ENCODE measurements at regions not wholly inside any gene's neighbourhood (a gene's known extent, or its start where the extent isn't known, plus 50 kb on each side); places are given as distances from the start of the nearest gene placed in this dataset.

DNA sequence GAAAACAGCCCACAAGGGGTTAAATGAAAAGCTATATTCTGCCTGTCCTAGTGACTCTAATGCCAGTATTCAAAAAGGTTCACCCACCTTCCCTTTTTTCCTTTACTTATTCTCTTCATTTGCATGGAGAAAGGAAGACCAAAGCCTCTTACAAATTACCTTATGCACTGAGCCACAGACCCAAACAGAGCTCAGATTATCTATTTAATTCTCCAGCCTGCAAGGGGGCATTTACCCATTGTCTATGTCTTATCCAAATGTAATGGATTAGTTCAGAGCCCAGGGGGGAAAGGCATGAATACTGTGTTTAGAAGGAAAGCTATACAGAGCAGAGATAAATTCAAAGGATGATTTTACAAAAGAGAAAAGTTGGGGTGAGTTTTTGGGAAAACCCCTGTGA, 388.5 kb downstream of the OMA1 start:
- TF ChIP-seq, protein P1, sequence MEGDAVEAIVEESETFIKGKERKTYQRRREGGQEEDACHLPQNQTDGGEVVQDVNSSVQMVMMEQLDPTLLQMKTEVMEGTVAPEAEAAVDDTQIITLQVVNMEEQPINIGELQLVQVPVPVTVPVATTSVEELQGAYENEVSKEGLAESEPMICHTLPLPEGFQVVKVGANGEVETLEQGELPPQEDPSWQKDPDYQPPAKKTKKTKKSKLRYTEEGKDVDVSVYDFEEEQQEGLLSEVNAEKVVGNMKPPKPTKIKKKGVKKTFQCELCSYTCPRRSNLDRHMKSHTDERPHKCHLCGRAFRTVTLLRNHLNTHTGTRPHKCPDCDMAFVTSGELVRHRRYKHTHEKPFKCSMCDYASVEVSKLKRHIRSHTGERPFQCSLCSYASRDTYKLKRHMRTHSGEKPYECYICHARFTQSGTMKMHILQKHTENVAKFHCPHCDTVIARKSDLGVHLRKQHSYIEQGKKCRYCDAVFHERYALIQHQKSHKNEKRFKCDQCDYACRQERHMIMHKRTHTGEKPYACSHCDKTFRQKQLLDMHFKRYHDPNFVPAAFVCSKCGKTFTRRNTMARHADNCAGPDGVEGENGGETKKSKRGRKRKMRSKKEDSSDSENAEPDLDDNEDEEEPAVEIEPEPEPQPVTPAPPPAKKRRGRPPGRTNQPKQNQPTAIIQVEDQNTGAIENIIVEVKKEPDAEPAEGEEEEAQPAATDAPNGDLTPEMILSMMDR (IDR thresholded peaks at IDR 0.05), result no peak
- no peak for TF ChIP-seq ZFX (IDR thresholded peaks at IDR 0.05; ENCODE audit: borderline replicate concordance)

Data from 22Rv1 (cell line).